Activated CD8-positive, alpha-beta memory T cell treated with anti-CD3 and anti-CD28 coated beads for 24 hours (primary cell): ENCODE measurements at regions not wholly inside any gene's neighbourhood (a gene's known extent, or its start where the extent isn't known, plus 50 kb on each side); places are given as distances from the start of the nearest gene placed in this dataset.
"Not testable (repeated sequence)": the region's sequence is repeated elsewhere in the genome, so short reads cannot be mapped to it uniquely, and the experiment has no call there.

Experiments
- DNase-seq: peaks from one replicate; pipeline ENCODE4 v3.0.0-alpha.2; 2020

DNA sequence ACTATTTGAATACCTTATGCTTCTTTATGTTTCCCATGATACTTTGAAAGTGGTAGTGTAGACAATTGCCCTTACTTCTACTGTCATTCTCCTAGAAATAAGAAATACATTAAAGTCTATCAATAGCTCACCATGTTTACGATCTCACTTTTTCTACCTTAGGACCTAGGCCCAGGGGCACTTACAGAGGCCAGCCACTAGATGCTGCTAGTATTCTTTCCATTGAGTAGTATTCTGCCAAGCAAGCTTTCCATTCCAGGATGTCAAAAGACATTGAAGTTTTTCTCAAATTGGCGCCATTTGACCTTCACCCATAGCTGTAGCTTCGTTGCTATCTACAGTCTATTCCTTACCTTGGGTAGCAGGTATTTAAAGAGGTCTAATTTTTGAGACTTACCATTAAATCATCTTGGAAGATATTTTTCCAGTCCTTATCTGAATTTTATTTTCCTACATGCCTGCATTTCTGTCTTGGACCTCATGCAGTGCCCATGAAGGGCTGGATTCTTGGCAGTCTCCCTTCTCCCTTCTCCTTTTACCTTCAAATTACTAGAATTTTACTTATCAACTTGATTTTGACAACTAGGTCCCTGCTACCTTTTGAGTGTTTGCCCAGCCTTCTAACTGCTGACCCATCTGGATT, 246.0 kb upstream of the NUDT12 start:
- DNase-seq = no peak

DNA sequence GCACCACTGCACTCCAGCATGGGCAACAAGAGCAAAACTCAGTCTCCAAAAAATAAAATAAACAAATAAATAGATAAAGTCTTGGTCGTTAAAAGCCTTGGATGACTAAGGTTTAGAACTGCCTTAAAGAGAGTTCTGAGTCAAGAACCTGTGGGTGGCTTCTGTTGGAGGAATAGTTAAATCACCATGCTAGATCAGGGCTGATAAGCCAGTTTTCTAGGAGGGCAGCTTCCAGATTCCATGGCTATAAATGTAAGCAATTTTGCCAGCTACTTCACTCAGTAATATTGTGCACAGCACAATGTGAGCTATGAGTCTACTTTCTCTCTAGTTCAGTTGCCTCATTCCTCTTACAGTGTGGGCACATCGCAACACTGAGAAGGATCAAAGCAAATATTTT, 242.1 kb upstream of the NUDT12 start:
- no peak for DNase-seq

DNA sequence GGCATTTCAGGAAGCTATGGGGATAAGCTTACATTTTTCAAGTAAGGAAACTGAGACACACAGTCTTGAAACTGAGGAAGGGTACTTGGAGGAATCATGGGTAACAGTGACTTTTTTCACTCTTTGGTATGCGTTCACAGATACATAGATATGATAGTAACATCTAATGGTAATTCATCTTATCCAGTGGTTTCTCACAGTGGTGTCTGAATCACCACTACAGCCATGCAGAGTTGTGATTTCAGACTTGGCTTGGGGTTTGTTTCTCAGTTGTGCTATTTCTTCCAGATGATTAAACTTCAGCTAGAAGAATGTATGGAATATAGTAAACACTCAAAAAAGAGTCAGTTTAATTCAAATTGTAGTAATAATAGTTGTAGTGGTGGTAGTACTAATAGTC, 239.1 kb upstream of the NUDT12 start:
- DNase-seq = no peak

DNA sequence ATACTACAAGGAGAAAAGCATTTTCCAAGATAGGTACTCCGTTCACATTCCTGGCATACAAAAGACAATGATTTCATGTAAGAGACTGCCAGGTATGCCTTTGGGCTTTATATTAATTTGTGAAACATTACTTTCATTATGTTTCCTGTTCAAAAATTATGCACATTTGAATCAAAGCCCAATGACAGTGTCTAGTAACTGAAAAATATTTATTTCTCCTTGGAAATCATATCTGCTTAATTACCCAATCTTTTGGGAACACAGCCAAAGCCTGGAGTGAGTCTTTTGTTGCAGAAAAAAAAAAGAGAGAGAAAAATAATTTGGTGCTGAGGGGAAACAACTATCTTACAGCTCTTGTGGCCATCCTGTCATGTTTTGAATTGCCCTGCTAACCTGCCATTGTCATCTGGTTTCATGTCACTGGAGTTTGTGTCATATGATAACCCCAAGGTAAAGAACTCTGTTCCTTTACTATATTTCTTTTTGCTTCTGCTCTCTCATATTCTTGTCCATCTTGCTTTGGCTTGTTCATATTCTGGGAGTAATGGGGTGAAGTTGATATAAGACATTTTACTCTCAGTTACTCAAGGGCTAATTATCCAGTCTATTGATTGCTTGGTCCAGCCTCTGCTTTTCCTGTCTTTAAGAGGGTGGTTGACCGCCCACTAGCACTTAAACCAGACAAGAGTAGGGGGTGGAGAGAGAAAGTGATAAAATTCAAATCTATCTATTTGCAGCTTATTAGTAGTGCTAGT, 238.3 kb upstream of the NUDT12 start:
- no peak for DNase-seq

DNA sequence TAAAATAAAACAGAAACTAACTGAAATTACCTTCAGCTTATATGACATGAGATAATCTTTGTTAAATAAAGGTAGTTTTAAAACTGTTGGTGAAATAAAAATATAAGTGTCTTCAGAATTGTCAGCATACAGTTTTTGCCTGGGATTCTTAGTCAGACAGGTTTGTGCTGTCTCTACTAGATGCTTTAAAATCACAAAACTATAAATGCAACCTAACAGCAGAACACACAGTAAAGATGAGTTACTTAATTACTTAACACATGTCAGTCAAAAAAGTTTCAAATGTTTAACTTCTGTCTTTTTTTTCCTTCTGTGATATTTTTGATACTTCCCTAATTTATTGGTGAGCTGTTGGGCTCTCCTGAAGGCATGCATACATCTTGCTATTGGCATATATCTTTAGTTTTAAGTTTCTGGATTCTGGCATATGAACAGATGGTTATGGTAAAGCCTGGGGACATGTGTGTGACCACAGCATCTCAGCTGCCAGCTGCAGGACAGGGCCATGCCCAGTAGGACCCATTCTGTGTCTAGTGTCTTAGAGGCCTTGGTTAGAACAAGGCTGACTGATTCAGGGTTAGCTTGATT, 231.1 kb upstream of the NUDT12 start:
- DNase-seq = no peak

DNA sequence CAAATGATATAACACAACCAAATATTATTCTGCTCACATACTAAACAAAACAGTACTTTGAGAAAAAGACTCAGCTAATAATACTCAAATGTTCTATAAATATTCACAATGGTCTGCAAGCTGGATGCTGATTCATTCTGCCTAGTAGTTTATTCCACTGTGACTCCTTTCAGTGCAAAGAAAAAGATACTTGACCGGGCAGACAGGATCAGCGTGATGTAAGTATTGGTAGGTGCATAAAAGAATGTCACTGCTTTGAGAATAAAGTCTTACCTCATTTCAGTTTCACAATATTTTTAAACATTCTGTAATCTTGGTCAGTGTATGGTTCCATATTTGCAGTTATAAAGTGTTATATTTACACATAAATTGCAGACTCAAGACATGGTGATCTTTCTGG, 223.0 kb upstream of the NUDT12 start:
- no peak for DNase-seq

DNA sequence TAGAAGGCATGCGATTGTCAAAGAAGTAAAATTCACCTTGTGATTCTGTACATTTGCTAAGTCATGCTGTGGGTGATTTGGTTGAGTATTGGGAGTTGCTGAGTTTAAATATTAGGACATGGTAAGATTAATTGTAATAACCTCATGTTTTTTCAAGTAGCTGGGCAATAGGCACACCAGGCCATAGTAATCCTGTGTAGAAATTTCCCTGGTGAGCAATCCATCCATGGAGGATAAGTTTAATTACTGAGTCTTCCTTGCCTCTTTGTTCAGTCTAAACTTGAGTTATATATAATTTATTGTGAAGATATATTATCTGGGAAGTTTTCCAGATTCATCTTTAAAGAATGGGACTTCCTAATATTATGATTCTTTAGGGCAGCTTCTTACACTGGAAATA, 221.1 kb upstream of the NUDT12 start:
- no peak for DNase-seq

DNA sequence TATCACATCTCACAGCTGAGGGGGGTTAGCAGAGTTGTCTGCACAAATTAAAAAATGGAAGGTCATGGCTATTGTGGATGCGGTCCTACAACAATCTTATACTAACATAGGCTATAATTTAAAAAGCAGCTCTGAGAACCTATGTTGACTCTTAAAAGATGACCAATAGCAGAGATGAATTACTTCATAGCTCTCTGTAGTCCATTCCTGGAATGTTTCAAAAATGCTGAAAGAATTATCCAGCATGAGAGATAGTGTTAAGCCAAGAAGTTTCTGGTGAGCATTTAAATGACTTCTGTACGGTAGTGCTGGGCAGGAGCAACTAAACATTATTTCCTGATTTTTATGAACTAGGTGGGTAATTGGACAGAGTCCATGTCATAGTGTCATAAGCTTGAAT, 218.2 kb upstream of the NUDT12 start:
- DNase-seq = no peak

DNA sequence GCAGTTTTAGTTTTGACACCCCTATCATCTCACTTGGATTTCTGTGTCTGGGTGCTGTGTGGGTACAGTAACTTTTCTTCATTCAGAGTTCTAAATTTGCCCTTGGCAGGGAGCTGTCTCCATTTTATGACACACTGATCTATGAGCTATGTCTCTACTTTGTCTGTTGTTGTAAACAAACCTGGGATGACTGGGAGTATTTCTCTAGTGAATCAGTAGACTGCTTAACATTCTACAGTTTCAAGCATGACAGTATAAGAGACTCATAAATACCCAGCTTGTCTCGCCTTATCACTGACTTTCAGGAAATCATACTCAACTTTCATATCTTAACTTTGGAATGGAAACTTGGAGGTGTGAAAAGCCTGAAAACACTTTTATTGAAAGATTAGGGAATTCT, 212.1 kb upstream of the NUDT12 start:
- no peak for DNase-seq

DNA sequence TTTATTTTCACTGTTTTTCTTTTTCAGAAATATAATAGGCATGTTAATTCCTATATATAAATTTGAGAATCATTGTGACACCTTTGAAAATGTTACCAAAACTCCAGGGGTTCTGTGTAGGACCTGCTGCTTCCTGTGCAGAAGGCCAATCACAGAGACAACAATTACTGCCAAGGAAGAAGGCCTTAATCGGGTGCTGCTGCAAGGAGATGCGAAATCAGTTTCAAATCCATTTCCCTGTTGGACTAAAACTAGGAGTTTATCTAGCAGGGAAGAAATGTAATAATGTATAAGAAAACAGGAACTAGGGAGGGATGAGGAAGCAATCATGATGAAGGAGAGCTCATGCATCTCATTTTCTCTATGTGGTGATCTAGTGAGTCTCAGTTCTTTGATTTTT, 209.7 kb upstream of the NUDT12 start:
- no peak for DNase-seq

DNA sequence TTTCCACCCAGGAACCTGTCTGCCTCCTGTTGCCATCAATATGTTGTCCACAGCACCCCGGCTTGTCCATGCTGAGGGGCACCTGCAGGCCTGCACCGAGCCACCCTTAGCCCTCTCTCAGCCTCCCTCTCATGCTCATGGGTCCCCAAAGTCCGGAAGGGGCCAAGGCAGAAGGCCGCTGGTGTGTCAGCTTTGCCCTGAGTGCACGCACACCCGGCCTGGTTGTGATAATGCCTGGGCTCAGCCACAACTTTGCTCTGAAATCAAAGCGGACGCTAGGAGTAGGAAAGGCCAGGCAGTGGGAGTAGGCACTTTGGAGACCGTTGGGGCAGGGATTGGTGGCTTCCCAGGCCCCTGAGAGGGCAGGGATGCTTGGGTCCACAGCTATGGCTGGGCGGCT, 201.8 kb upstream of the NUDT12 start:
- no peak for DNase-seq

DNA sequence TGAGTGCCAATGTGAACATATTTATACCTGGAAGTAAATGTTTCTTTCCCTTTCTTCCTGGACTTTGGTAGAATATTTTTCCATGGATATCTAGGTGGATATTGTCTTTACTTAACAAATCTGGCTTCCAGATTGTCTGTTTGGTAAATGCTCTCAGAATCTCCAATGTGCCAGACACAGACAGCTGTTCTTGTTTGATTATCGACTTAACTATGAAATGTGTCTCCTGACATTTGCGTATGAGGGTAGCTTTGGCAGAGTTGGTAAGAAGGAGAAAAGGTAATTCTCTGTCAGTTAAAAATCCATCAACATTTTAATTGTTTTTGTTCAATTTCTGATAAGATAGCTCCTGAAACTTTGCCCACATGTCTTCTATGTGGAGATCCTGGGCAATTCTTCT, 196.4 kb upstream of the NUDT12 start:
- no peak for DNase-seq

DNA sequence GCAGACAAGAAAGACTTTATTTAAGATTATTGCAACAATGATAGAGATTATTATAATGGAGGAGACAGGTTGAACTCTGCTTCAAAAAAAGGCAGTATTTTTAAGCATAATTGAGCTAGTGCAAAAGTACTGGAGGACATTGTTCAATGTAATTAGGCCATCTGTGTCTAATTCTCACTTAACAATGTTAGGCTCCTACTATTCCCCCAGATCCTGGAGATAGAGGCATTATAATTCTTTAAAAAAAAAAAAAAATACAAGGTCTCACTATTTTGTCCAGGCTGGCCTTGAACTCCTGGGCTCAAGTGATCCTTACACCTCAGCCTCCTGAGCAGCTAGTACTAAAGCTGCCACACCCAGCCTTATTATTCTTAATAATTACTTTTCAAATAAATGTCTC, 193.4 kb upstream of the NUDT12 start:
- no peak for DNase-seq

DNA sequence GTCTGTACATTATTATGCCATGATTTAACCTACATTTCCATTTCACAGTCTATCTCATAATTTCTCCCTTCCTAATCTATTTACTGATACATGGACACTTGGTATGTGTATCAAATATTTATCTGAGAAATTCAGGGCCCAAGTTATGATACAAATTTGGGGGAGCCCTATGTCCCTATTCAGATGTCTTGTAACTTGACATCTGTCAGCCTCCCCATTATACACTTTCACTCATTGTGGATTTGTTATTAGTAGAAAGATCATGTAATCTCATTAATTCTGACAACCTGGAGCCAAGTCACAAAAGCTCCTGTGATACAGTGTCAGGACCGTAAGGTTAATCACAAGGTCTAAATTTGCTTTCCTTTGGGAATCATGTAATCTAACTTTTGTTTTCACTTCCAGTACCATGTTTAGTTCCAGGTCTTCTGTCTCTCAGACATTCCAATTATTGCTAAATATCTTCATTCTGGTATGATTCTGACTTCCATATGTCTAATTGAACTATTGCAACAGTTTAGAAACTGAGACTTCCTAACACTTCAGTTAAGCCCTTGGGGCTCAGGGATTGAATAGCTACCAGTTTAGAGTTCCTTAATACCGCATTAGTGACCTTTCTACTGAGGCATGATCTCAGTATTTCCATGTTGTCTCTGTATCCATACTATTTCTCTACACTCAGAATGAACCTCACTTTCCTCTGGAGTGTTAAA, 182.9 kb upstream of the NUDT12 start:
- DNase-seq = no peak

DNA sequence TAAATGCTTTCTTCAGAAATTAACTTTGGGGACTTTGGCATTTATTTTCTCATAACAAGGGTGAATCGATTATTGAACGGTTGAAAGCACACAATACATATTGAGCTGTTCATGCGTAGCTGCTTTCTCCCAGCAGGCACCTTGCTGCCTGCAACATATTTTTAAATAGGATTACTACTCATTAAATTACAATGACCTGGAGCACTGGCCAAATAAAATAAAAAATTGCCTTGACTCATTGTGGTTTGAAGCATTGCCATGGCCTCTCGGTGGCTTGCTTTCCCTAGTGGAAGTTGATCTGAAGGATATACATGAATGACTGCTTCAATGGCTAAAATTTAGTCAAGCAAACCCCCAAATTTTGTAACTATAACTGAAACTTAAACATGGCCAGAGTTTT, 181.6 kb upstream of the NUDT12 start:
- DNase-seq = no peak

DNA sequence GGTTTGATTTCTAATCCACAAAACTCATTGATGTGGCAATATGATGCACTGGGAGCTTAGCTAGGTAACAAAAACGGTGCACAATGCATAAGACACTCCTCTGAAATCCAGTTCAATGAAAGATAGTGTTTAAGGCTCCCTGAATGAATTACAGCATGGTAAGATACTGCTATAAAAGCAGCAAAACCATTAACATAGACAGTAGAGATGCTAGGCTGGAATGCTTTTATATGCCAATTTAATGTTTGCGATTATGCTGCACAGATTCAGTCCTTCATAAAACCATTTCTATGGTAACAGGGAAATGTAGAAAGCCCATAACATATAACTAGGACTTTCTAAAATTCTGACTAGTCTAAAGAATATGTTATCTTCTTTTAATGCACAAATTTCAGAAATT, 180.8 kb upstream of the NUDT12 start:
- no peak for DNase-seq

DNA sequence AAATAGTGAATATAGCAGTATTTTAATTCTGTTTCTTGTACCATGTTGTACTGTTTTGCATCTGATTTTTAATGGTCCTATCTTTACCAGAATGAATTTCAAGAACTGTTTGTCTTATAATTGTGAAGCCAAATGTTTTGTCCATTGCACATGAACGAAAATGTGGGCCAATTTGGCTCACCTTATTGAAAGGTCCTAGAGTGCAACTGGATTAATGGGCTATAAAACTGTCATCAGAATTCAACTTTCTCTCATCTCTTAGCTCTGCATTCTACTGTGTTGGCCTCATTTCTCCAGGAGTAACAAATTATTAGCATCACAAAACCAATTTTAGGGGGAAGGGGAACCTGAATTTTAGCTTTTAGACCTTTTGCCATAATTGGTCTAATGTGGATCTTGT, 179.4 kb upstream of the NUDT12 start:
- DNase-seq = no peak

DNA sequence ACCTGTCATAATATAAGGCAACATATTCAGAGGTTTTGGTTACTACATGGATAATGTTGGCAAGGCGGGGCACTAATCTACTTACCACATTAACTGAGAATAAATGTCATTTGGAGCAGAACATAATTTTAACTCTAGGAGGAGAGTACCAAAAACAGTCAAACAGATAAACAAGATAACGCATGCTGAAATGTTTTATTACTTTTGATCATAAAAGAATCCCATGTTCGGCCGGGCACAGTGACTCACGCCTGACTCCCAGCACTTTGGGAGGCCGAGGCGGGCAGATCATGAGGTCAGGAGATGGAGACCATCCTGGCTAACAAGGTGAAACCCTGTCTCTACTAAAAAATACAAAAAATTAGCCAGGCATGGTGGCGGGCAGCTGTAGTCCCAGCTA, 173.8 kb upstream of the NUDT12 start:
- DNase-seq = not testable (repeated sequence)

DNA sequence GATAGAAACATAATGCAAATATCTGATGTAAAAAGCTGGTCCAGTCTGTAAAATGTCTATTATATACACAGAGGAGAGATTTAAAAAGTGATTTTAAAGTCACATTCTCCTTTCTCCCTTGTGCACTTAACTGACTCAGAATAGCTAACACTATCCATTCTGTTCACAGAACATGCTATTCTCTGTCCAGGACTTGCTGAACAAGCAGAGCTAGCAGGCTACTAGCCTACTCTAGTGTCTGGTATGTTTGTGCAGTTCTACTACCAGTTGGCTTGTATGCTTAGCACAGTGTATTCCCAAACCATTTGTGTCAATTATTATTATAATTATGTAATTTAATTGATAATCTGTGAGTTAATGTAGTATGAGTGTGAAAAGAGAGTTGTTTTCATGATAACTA, 161.7 kb upstream of the NUDT12 start:
- no peak for DNase-seq

DNA sequence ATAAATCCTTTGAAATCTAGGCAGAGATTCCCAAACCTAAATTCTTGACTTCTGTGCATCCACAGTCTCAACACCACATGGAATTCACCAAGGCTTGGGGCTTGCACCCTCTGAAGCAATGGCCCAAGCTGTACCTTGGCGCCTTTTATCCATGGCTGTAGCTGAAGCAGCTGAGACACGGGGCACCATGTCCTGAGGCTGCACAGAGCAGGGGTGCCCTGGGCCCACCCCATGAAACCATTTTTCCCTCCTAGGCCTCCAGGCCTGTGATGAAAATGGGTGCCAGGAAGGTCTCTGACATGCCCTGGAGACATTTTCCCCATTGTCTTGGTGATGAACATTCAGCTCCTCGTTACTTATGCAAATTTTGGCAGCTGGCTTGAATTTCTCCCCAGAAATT, 158.6 kb upstream of the NUDT12 start:
- no peak for DNase-seq

DNA sequence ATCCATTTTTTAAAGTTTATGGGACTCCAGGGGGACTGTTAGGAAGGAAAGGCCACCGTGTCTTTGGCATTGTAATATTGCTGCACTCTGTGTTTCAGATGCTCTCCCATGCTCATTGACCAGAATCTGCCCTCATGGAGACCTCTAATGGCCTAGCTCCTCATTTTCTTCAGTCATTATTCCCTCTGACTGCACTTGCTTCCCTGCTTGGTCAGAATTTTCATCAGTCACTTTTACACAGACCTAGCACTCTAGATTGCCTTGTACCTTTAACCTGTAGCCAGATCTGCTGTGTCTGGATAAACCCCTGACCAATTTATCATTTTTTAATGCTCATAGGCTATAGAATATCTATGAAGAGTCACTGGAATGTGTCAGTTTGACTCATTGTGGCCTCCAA, 155.5 kb upstream of the NUDT12 start:
- DNase-seq = no peak

DNA sequence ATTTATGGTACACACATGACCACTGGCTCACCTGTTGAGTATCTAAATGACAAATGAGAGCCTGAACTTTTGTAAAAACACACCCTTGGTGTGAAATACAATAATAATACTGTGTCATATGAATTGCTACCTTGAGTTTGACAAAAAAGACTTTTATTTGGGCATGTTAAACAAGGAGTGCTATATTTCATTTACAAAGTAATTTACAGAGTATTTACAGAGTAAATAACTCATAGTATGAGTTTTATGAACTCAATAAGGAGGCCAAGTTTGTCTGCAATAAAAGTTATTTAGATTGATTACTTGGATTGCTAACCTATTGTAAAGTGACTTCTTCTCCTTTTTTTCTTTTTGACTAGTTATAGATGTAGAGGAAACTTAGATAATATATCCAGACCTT, 146.0 kb upstream of the NUDT12 start:
- DNase-seq = no peak

DNA sequence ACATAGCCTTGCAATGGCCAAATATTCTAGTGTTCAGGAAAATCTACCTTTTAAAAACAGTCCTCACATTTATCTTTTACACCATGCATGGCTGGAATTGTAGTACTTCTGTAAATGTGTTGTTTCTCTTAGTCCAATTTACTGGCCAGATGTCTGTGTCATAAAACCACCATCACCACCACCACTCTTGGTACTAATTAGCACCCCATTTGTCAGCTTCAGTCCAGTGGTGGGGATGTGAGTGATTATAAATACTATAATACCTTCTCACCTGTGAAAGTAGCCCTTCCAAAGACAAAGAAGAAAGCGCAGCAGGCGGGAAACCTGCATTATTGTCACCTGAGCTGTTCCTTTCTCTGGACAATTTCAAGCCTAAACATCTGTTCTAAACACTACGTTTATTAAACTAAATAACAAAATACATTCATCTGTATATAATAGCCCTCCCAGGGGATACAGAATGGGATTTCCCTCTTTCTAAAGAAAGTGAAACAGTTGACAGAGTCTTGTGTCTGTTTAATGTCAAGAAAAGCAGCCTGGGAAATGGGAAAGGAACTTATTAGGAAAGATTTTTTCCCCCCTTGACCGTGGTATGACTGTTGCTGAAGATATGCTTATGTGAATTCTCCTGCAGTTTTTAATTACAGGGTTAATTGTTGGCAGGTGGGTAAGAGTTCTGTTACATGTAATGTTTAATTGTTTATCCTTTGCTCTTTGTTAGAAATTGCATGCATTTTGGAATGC, 144.5 kb upstream of the NUDT12 start:
- no peak for DNase-seq
